ENCODE measurements at regions not wholly inside any gene's neighbourhood (a gene's known extent, or its start where the extent isn't known, plus 50 kb on each side); places are given as distances from the start of the nearest gene placed in this dataset.
"Not testable (repeated sequence)": the region's sequence is repeated elsewhere in the genome, so short reads cannot be mapped to it uniquely, and the experiment has no call there.

- no peaks in the 10 kb centered on the region for H3K9me3 ChIP-seq (ENCODE audit: insufficient read depth, low read depth, low read length)
- no peaks in the 10 kb centered on the region for H3K27me3 ChIP-seq (ENCODE audit: insufficient read depth, low read length)
- no peaks in the 10 kb centered on the region for H3K4me1 ChIP-seq (ENCODE audit: insufficient read depth, low read length)
- H3K36me3 ChIP-seq (ENCODE audit: insufficient read depth, low read depth, low read length), result no peaks in the 10 kb centered on the region
- no peak overlapping the region for H3K27ac ChIP-seq (ENCODE audit: low read length)
- H3K9ac ChIP-seq (ENCODE audit: low read depth, low read length), result no peak overlapping the region
- H3K4me3 ChIP-seq (ENCODE audit: low read length), result no peak overlapping the region
These were observed 1386.5 kb upstream of the CDH8 start for GRCh38 chr16:63422715-63423114.

GRCh38 chr16:63416712-63417111 lies 1380.5 kb upstream of the CDH8 start:
- no peaks in the 10 kb centered on the region for H3K36me3 ChIP-seq (ENCODE audit: insufficient read depth, low read depth, low read length)
- no peak overlapping the region for H3K4me3 ChIP-seq (ENCODE audit: low read length)
- H3K27me3 ChIP-seq (ENCODE audit: insufficient read depth, low read length), result no peaks in the 10 kb centered on the region
- no peak overlapping the region for H3K27ac ChIP-seq (ENCODE audit: low read length)
- no peaks in the 10 kb centered on the region for H3K4me1 ChIP-seq (ENCODE audit: insufficient read depth, low read length)
- no peak overlapping the region for H3K9ac ChIP-seq (ENCODE audit: low read depth, low read length)
- no peaks in the 10 kb centered on the region for H3K9me3 ChIP-seq (ENCODE audit: insufficient read depth, low read depth, low read length)

DNA sequence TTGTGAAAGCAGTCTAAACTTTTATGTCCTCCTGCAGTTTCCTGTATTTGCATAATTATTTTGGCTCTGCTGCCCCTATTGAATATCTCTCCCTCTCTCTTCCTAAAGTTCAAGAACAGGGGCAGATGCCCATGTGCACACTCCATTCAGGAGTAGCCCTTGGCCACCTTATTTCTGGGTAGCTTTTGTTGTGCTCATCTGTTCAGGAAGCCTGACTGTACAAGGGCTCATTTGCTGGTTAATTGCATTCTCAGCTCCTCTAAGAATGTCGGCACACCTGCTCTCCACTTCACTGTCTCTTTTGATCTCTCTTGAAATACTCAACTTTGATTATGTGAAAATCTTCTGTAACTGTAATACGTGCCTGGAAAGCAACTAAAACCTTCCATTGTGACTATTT lies 1378.8 kb upstream of the CDH8 start:
- no peaks in the 10 kb centered on the region for H3K9me3 ChIP-seq (ENCODE audit: insufficient read depth, low read depth, low read length)
- no peak overlapping the region for H3K4me3 ChIP-seq (ENCODE audit: low read length)
- H3K27me3 ChIP-seq (ENCODE audit: insufficient read depth, low read length), result no peaks in the 10 kb centered on the region
- no peak overlapping the region for H3K9ac ChIP-seq (ENCODE audit: low read depth, low read length)
- H3K4me1 ChIP-seq (ENCODE audit: insufficient read depth, low read length), result no peaks in the 10 kb centered on the region
- no peaks in the 10 kb centered on the region for H3K36me3 ChIP-seq (ENCODE audit: insufficient read depth, low read depth, low read length)
- no peak overlapping the region for H3K27ac ChIP-seq (ENCODE audit: low read length)

DNA sequence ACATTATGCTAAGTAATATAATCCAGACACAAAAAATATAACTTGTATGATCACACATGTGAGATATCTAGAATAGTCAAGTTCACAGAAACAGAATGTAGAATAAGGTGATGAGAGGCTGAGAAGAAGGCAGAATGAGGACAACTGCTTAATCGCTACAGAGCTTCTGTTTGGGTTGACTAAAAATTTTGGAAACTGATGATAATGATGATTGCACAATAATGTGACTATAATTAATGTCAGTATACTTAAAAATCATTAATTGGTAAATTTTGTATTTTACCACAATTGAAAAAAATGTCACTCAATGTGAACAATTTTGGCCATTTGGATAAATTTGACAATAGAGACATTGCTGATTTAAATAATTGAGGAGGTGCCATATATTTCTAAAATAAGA lies 1374.4 kb upstream of the CDH8 start:
- Histone ChIP-seq H3K27me3 (ENCODE audit: insufficient read depth, low read length) (no peaks in the 10 kb centered on the region), H3K9me3 (ENCODE audit: insufficient read depth, low read depth, low read length) (no peaks in the 10 kb centered on the region), H3K4me3 (ENCODE audit: low read length) (no peak overlapping the region), H3K36me3 (ENCODE audit: insufficient read depth, low read depth, low read length) (no peaks in the 10 kb centered on the region), H3K27ac (ENCODE audit: low read length) (no peak overlapping the region), H3K4me1 (ENCODE audit: insufficient read depth, low read length) (no peaks in the 10 kb centered on the region), H3K9ac (ENCODE audit: low read depth, low read length) (no peak overlapping the region)

GRCh38 chr16:63403792-63404191 lies 1367.6 kb upstream of the CDH8 start:
- H3K9ac ChIP-seq (ENCODE audit: low read depth, low read length), result no peak overlapping the region
- no peak overlapping the region for H3K4me3 ChIP-seq (ENCODE audit: low read length)
- H3K27ac ChIP-seq (ENCODE audit: low read length), result no peak overlapping the region
- H3K9me3 ChIP-seq (ENCODE audit: insufficient read depth, low read depth, low read length), result no peaks in the 10 kb centered on the region
- H3K36me3 ChIP-seq (ENCODE audit: insufficient read depth, low read depth, low read length), result no peaks in the 10 kb centered on the region
- no peaks in the 10 kb centered on the region for H3K27me3 ChIP-seq (ENCODE audit: insufficient read depth, low read length)
- H3K4me1 ChIP-seq (ENCODE audit: insufficient read depth, low read length), result no peaks in the 10 kb centered on the region

GRCh38 chr16:63388277-63388676 lies 1352.0 kb upstream of the CDH8 start:
- not testable (repeated sequence) for H3K27ac ChIP-seq (ENCODE audit: low read length); H3K4me3 ChIP-seq (ENCODE audit: low read length); H3K9me3 ChIP-seq (ENCODE audit: insufficient read depth, low read depth, low read length); H3K36me3 ChIP-seq (ENCODE audit: insufficient read depth, low read depth, low read length); H3K27me3 ChIP-seq (ENCODE audit: insufficient read depth, low read length); H3K9ac ChIP-seq (ENCODE audit: low read depth, low read length); H3K4me1 ChIP-seq (ENCODE audit: insufficient read depth, low read length)

- Histone ChIP-seq H3K9me3 (ENCODE audit: insufficient read depth, low read depth, low read length) (no peaks in the 10 kb centered on the region), H3K9ac (ENCODE audit: low read depth, low read length) (no peak overlapping the region), H3K36me3 (ENCODE audit: insufficient read depth, low read depth, low read length) (no peaks in the 10 kb centered on the region), H3K27ac (ENCODE audit: low read length) (no peak overlapping the region), H3K27me3 (ENCODE audit: insufficient read depth, low read length) (no peaks in the 10 kb centered on the region), H3K4me1 (ENCODE audit: insufficient read depth, low read length) (no peaks in the 10 kb centered on the region), H3K4me3 (ENCODE audit: low read length) (no peak overlapping the region)
These were observed 1349.6 kb upstream of the CDH8 start for GRCh38 chr16:63385714-63386432.

GRCh38 chr16:63373744-63374143 lies 1337.5 kb upstream of the CDH8 start:
- Histone ChIP-seq H3K36me3 (ENCODE audit: insufficient read depth, low read depth, low read length) (no peaks in the 10 kb centered on the region), H3K4me1 (ENCODE audit: insufficient read depth, low read length) (peaks cover 16% of the 10 kb centered on the region; the same call in 1 of the 2 replicates), H3K27me3 (ENCODE audit: insufficient read depth, low read length) (no peaks in the 10 kb centered on the region), H3K9me3 (ENCODE audit: insufficient read depth, low read depth, low read length) (peaks cover 3% of the 10 kb centered on the region; the same call in 1 of the 2 replicates), H3K4me3 (ENCODE audit: low read length) (no peak overlapping the region), H3K27ac (ENCODE audit: low read length) (no peak overlapping the region), H3K9ac (ENCODE audit: low read depth, low read length) (no peak overlapping the region)

DNA sequence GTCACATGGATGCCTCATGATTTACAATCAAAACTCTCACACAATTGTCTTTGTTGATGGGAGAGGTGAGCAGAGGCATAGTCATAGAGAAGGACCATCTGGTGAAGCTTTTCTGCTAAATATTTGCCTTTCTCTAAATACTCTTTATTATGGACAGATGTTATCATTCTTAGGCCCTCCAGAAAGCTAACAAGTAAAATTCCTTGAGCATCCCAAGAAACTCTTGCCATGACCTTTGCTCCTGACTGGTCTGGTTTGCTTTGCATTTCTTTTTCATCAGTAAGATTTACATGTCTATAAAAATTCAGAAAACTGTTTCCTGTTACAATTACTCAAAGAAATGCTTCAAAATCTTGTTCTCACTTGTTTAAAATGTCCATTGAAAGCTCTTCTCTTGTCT lies 1336.6 kb upstream of the CDH8 start:
- no peak overlapping the region for H3K27ac ChIP-seq (ENCODE audit: low read length)
- H3K27me3 ChIP-seq (ENCODE audit: insufficient read depth, low read length), result no peaks in the 10 kb centered on the region
- H3K4me1 ChIP-seq (ENCODE audit: insufficient read depth, low read length), result peaks cover 16% of the 10 kb centered on the region; the same call in 1 of the 2 replicates
- no peaks in the 10 kb centered on the region for H3K36me3 ChIP-seq (ENCODE audit: insufficient read depth, low read depth, low read length)
- peaks cover 3% of the 10 kb centered on the region; the same call in 1 of the 2 replicates for H3K9me3 ChIP-seq (ENCODE audit: insufficient read depth, low read depth, low read length)
- H3K4me3 ChIP-seq (ENCODE audit: low read length), result no peak overlapping the region
- H3K9ac ChIP-seq (ENCODE audit: low read depth, low read length), result no peak overlapping the region

GRCh38 chr16:63372283-63372682 lies 1336.0 kb upstream of the CDH8 start:
- Histone ChIP-seq H3K36me3 (ENCODE audit: insufficient read depth, low read depth, low read length) (no peaks in the 10 kb centered on the region), H3K4me1 (ENCODE audit: insufficient read depth, low read length) (peaks cover 16% of the 10 kb centered on the region; the same call in 1 of the 2 replicates), H3K9ac (ENCODE audit: low read depth, low read length) (no peak overlapping the region)

DNA sequence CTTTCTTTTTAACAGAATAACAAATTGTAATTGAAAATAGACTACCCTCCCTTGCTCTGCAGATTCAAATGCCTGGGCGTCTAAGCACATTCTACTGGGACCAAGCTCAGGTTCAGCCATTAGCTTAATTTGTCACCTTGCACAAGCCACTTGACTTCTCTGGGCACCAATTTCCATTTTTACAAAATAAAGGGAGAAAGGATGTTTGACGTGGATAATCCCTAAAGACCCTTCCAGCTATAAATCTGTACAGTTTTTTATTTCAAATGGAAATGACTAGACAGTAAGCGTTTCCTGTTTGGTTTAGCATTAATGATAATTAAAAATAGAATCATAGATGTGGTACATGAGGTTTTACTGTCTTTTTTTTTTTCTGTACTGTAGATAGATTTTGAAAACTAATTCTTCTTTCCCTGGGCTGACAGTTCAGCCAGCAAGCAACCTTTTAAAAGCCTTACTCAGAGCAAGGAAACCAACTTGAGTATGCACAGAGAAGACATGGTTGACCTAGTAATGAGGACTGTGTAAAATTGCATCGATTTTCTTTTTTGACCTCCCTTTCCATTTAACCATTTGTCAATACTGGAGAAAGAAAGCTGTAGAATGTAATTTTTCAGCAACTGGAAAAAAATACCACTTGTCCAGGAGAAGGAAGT lies 1329.5 kb upstream of the CDH8 start:
- Histone ChIP-seq H3K9ac (ENCODE audit: low read depth, low read length) (no peak overlapping the region), H3K36me3 (ENCODE audit: insufficient read depth, low read depth, low read length) (no peaks in the 10 kb centered on the region), H3K9me3 (ENCODE audit: insufficient read depth, low read depth, low read length) (no peaks in the 10 kb centered on the region), H3K4me1 (ENCODE audit: insufficient read depth, low read length) (no peaks in the 10 kb centered on the region; the same call in 1 of the 2 replicates), H3K4me3 (ENCODE audit: low read length) (no peak overlapping the region), H3K27me3 (ENCODE audit: insufficient read depth, low read length) (no peaks in the 10 kb centered on the region), H3K27ac (ENCODE audit: low read length) (no peak overlapping the region)

More at GRCh38 chr16:63372283-63372682, 1336.0 kb upstream of the CDH8 start:
- no peak overlapping the region for H3K4me3 ChIP-seq (ENCODE audit: low read length)
- no peak overlapping the region for H3K27ac ChIP-seq (ENCODE audit: low read length)
- H3K9me3 ChIP-seq (ENCODE audit: insufficient read depth, low read depth, low read length), result peaks cover 3% of the 10 kb centered on the region; the same call in 1 of the 2 replicates
- H3K27me3 ChIP-seq (ENCODE audit: insufficient read depth, low read length), result no peaks in the 10 kb centered on the region

DNA sequence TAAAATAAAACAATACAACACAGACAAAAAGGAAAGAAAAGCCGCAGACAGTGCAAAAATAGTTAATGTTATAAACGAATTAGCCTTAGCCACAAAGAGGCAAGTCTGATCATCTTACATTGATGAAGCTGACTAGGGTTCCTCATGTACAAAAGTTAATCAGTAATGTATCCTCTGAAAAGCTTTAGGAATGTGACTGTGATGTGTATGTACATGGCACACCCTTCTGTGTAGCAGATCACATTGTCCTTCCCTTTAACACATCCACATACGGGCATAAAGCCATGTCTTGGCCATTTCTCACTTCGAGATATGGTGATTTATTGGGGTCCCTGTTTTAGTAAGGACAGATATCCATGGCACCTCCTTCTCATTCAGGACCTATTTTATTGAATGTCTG lies 1327.5 kb upstream of the CDH8 start:
- no peaks in the 10 kb centered on the region for H3K27me3 ChIP-seq (ENCODE audit: insufficient read depth, low read length)
- H3K27ac ChIP-seq (ENCODE audit: low read length), result no peak overlapping the region
- H3K4me3 ChIP-seq (ENCODE audit: low read length), result no peak overlapping the region
- H3K36me3 ChIP-seq (ENCODE audit: insufficient read depth, low read depth, low read length), result no peaks in the 10 kb centered on the region
- no peaks in the 10 kb centered on the region for H3K9me3 ChIP-seq (ENCODE audit: insufficient read depth, low read depth, low read length)
- H3K4me1 ChIP-seq (ENCODE audit: insufficient read depth, low read length), result no peaks in the 10 kb centered on the region; the same call in 1 of the 2 replicates
- H3K9ac ChIP-seq (ENCODE audit: low read depth, low read length), result no peak overlapping the region

Data from iPS-20b (cell line).